Panc1 (cell line): ENCODE measurements at regions not wholly inside any gene's neighbourhood (a gene's known extent, or its start where the extent isn't known, plus 50 kb on each side); places are given as distances from the start of the nearest gene placed in this dataset.

Experiments used
- ATAC-seq: fragments of 200-7000 bp; cut with Tn5 transposase; 2 replicates; pipeline ENCODE4 v1.9.1; 2020; ENCODE audit warnings: mild to moderate bottlenecking, moderate library complexity
- BruUV-seq: library from RNA; stranded (reverse); fragments of 400-500 nt; replicated peaks from 2 replicates; lab custom pipeline; 2021; lab: Mats Ljungman, UMichigan
- CTCF ChIA-PET: fragments of 300-600 bp; sonication (Branson Sonifier 250); formaldehyde crosslinking; loops from one replicate; lab custom pipeline; 2022; ENCODE audit warnings: antibody characterized with exemption; lab: Charles Lee
- POLR2A ChIA-PET: fragments of 300-600 bp; sonication (Branson Sonifier 250); formaldehyde crosslinking; loops from one replicate; lab custom pipeline; 2022; ENCODE audit warnings: antibody characterized with exemption; lab: Charles Lee
- DNase-seq: peaks from one replicate; pipeline ENCODE4 v3.0.0-alpha.2; 2010; ENCODE audit warnings: low read depth, low spot score
- H3K27ac ChIP-seq: 2 replicates; pipeline ENCODE4 v1.5.1; 2011; ENCODE audit warnings: mild to moderate bottlenecking, low read length, inconsistent platforms
- H3K27me3 ChIP-seq: fragments of 200-500 bp; sonication (Bioruptor generic); 2 replicates; pipeline ENCODE4 v1.6.0; 2014; ENCODE audit warnings: low read length, inconsistent platforms; ENCODE audit not compliant: control insufficient read depth, insufficient read depth
- H3K36me3 ChIP-seq: fragments of 200-500 bp; sonication (Bioruptor generic); 2 replicates; pipeline ENCODE4 v1.5.1; 2014; ENCODE audit warnings: inconsistent platforms, mild to moderate bottlenecking, low read length, moderate library complexity; ENCODE audit not compliant: control insufficient read depth, insufficient read depth
- H3K4me1 ChIP-seq: 2 replicates; pipeline ENCODE4 v1.5.1; 2011; ENCODE audit warnings: inconsistent platforms, mild to moderate bottlenecking, low read length, moderate library complexity; ENCODE audit not compliant: control insufficient read depth, insufficient read depth
- H3K4me3 ChIP-seq, 2 experiments: 2 replicates each; pipeline ENCODE4 v1.5.1; 2011 to 2012; ENCODE audit warnings: low read depth in 2 of 2, low read length in 2 of 2, mild to moderate bottlenecking in 2 of 2, inconsistent platforms in 1 of 2, moderate library complexity in 1 of 2
- H3K9me3 ChIP-seq: fragments of 200-500 bp; sonication (Bioruptor generic); 2 replicates; pipeline ENCODE4 v1.5.1; 2014; ENCODE audit warnings: low read depth, mild to moderate bottlenecking, inconsistent platforms, low read length, moderate library complexity; ENCODE audit not compliant: control insufficient read depth, insufficient read depth
- CTCF ChIP-seq: fragments of 450-650 bp; IDR thresholded peaks from 2 replicates; pipeline ENCODE4 v1.5.1; 2017; ENCODE audit warnings: mild to moderate bottlenecking
- POLR2AphosphoS5 ChIP-seq: IDR thresholded peaks from 2 replicates; pipeline ENCODE4 v1.6.1; 2012; ENCODE audit warnings: mild to moderate bottlenecking, low read depth, low read length, moderate library complexity
- REST ChIP-seq, 2 experiments: IDR thresholded peaks; 2 replicates each; pipeline ENCODE4 v1.6.1; 2011 to 2012; ENCODE audit warnings: low read depth in 2 of 2, control low read depth in 1 of 2, low read length in 1 of 2, mild to moderate bottlenecking in 1 of 2, moderate library complexity in 1 of 2; ENCODE audit not compliant: insufficient read depth in 1 of 2
- SIN3A ChIP-seq: IDR thresholded peaks from 2 replicates; pipeline ENCODE4 v1.6.1; 2012; ENCODE audit warnings: low read depth, mild to moderate bottlenecking, low read length, moderate library complexity, borderline replicate concordance; ENCODE audit not compliant: insufficient read depth
- TCF7L2 ChIP-seq: IDR thresholded peaks from 2 replicates; pipeline ENCODE4 v1.6.1; 2011; ENCODE audit warnings: mild to moderate bottlenecking, low read depth, low read length, inconsistent platforms
- in situ Hi-C: cut with HindIII; loops from 2 replicates; pipeline ENCODE4 v1.10.0; 2016; ENCODE audit warnings: low sequenced_read_pairs, low pct_unique_long_range_greater_than_20kb
- intact Hi-C: fragments of 100-400 bp; cut with micrococcal nuclease; formaldehyde crosslinking; loops from one replicate; pipeline ENCODE4 v1.10.0; 2022; ENCODE audit not compliant: unreplicated experiment

- TF ChIP-seq CTCF (no peak), REST (IDR thresholded peaks at IDR 0.05; ENCODE audit: insufficient read depth in 1 of 2, low read depth in 2 of 2, low read length in 1 of 2) (no peak), TCF7L2 (no peak), SIN3A (no peak), POLR2AphosphoS5 (no peak)
- no peaks in the 10 kb centered on the region for H3K4me1 ChIP-seq
- intact Hi-C loops = no loop called here
- in situ Hi-C loops = no loop called here
- ATAC-seq = no peak
- H3K4me3 ChIP-seq = no peak overlapping the region
- CTCF ChIA-PET = no interaction called here
- BruUV-seq = no TSS peak
- H3K27ac ChIP-seq = no peak overlapping the region
- H3K27me3 ChIP-seq = no peaks in the 10 kb centered on the region
- H3K9me3 ChIP-seq = no peaks in the 10 kb centered on the region
- DNase-seq = no peak
- H3K36me3 ChIP-seq = no peaks in the 10 kb centered on the region
- POLR2A ChIA-PET = no interaction called here
Measured at GRCh38 chr7:41507686-41508268, 195.1 kb downstream of the INHBA start.

GRCh38 chr7:41504214-41504980 is 198.5 kb downstream of the INHBA start:
- BruUV-seq = no TSS peak
- intact Hi-C loops (no loop called here), in situ Hi-C loops (no loop called here)
- TF ChIP-seq CTCF (no peak), TCF7L2 (no peak), SIN3A (no peak), REST (IDR thresholded peaks at IDR 0.05; ENCODE audit: insufficient read depth in 1 of 2, low read depth in 2 of 2, low read length in 1 of 2) (no peak), POLR2AphosphoS5 (no peak)
- no peak overlapping the region for H3K4me3 ChIP-seq
- H3K9me3 ChIP-seq = no peaks in the 10 kb centered on the region
- H3K4me1 ChIP-seq = no peaks in the 10 kb centered on the region
- no peaks in the 10 kb centered on the region for H3K36me3 ChIP-seq
- POLR2A ChIA-PET = no interaction called here
- no peaks in the 10 kb centered on the region for H3K27me3 ChIP-seq
- no peak for ATAC-seq
- no peak for DNase-seq
- no peak overlapping the region for H3K27ac ChIP-seq
- CTCF ChIA-PET = no interaction called here
